ENCODE measurements at regions not wholly inside any gene's neighbourhood (a gene's known extent, or its start where the extent isn't known, plus 50 kb on each side); places are given as distances from the start of the nearest gene placed in this dataset.

- no peak overlapping the region for H3K4me3 ChIP-seq (ENCODE audit: control insufficient read depth, low read depth, low read length)
- no peak for DNase-seq (ENCODE audit: low read depth)
- no peak for TF ChIP-seq CTCF (IDR thresholded peaks at IDR 0.05; ENCODE audit: control insufficient read depth, insufficient read depth, low read depth, low read length, missing control alignments)
Measured at GRCh38 chr13:93118081-93118615, 108.5 kb upstream of the GPC6 start.

DNA sequence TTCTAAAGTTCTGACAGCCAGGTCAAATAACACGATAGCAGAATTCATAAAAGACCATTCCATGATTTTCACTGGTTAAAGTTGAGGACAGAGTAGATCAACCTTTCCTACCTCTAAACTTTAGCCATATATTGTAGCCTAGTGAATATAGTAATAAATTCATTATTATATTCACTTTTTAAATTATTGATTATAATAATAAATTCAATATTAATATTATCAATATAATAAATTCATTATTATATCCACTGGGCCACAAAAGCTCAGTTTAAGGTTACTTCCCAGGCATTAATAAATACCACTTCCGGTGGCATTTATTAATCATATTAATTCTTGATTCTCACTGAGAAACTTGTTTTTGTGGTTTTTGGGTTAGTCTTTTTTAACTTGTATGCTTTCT is 85.7 kb upstream of the GPC6 start:
- no peak for TF ChIP-seq CTCF (IDR thresholded peaks at IDR 0.05; ENCODE audit: control insufficient read depth, insufficient read depth, low read depth, low read length, missing control alignments)
- no peak for DNase-seq (ENCODE audit: low read depth)
- no peak overlapping the region for H3K4me3 ChIP-seq (ENCODE audit: control insufficient read depth, low read depth, low read length)

GRCh38 chr13:93144031-93144430 is 82.6 kb upstream of the GPC6 start:
- DNase-seq (ENCODE audit: low read depth), result no peak
- no peak overlapping the region for H3K4me3 ChIP-seq (ENCODE audit: control insufficient read depth, low read depth, low read length)
- TF ChIP-seq CTCF (IDR thresholded peaks at IDR 0.05; ENCODE audit: control insufficient read depth, insufficient read depth, low read depth, low read length, missing control alignments), result no peak

GRCh38 chr13:93145199-93145598 is 81.4 kb upstream of the GPC6 start:
- no peak overlapping the region for H3K4me3 ChIP-seq (ENCODE audit: control insufficient read depth, low read depth, low read length)
- no peak for DNase-seq (ENCODE audit: low read depth)
- TF ChIP-seq CTCF (IDR thresholded peaks at IDR 0.05; ENCODE audit: control insufficient read depth, insufficient read depth, low read depth, low read length, missing control alignments), result no peak

DNA sequence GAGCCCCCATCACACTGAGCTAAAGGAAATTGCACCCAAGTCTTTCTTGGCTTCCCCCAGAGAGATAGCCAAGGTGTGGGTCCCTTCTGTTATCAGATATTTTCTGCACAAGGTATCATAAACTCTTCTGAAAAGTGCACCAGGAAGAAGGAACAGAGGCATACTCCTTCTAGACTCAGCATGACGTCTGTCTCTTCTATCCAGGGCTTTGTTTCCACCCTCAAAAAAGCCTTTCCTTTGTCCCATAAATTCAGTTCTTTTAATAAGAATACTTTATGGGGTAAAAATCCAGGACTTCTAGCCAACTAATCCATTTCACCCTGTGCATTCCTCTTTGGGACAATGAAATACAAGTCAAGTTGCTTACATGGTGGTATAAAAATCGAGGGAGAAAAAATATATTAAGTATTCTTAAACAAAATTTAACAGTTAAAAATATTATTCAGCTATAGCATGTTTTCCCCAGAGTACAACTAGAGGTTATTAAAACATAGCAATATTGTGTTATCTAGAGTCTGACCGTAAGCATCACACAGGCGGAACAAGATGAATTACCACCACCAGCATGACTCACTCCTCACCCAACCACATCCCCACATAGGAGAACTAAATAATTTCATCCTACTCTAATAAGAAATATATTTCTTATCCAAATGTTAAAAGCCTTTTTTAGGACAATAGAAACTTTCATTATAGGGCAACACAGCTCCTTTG is 79.9 kb upstream of the GPC6 start:
- peak; percentile 21 for DNase-seq (ENCODE audit: low read depth)
- H3K4me3 ChIP-seq (ENCODE audit: control insufficient read depth, low read depth, low read length), result no peak overlapping the region
- TF ChIP-seq CTCF (IDR thresholded peaks at IDR 0.05; ENCODE audit: control insufficient read depth, insufficient read depth, low read depth, low read length, missing control alignments), result no peak

DNA sequence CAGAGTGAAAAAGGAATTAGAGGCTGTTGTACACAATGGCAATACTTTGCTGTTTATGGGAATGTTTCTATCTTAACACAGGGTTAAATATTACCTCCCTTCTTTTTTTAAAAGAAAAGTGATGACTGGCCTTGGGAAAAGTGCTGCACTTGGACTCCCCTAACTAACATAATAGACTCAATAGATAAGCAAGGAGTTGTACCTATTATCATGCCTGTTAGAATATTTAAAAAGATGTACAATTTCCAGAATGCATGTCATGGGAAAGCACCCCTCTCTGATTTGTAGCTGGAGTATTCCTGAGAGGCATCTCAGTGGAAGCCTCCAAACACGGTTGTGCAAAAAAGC is 79.3 kb upstream of the GPC6 start:
- no peak overlapping the region for H3K4me3 ChIP-seq (ENCODE audit: control insufficient read depth, low read depth, low read length)
- no peak for DNase-seq (ENCODE audit: low read depth)
- TF ChIP-seq CTCF (IDR thresholded peaks at IDR 0.05; ENCODE audit: control insufficient read depth, insufficient read depth, low read depth, low read length, missing control alignments), result no peak

All from AG09309 (cell line).